ENCODE measurements at regions not wholly inside any gene's neighbourhood (a gene's known extent, or its start where the extent isn't known, plus 50 kb on each side); places are given as distances from the start of the nearest gene placed in this dataset.

GRCh38 chr7:117992635-117993376, 119.6 kb upstream of the CTTNBP2 start:
- DNase-seq = no peak
- H3K9me3 Mint-ChIP-seq (ENCODE audit: unreplicated experiment) = no peaks in the 10 kb centered on the region
- TF ChIP-seq CTCF (IDR thresholded peaks at IDR 0.05; ENCODE audit: partially characterized antibody, unreplicated experiment) = no peak
- H3K27ac Mint-ChIP-seq (ENCODE audit: unreplicated experiment) = no peak overlapping the region
- H3K27me3 Mint-ChIP-seq (ENCODE audit: unreplicated experiment) = no peaks in the 10 kb centered on the region
- no peaks in the 10 kb centered on the region for H3K4me1 Mint-ChIP-seq (ENCODE audit: low read depth, unreplicated experiment)
- H3K36me3 Mint-ChIP-seq (ENCODE audit: unreplicated experiment) = no peaks in the 10 kb centered on the region
- H3K4me3 Mint-ChIP-seq (ENCODE audit: unreplicated experiment) = no peak overlapping the region

GRCh38 chr7:117993377-117994003, 120.2 kb upstream of the CTTNBP2 start:
- DNase-seq = peak; percentile 63
- Mint-ChIP-seq H3K27me3 (ENCODE audit: unreplicated experiment) (no peaks in the 10 kb centered on the region), H3K9me3 (ENCODE audit: unreplicated experiment) (no peaks in the 10 kb centered on the region), H3K4me3 (ENCODE audit: unreplicated experiment) (no peak overlapping the region), H3K27ac (ENCODE audit: unreplicated experiment) (no peak overlapping the region), H3K36me3 (ENCODE audit: unreplicated experiment) (no peaks in the 10 kb centered on the region), H3K4me1 (ENCODE audit: low read depth, unreplicated experiment) (no peaks in the 10 kb centered on the region)
- TF ChIP-seq CTCF (IDR thresholded peaks at IDR 0.05; ENCODE audit: partially characterized antibody, unreplicated experiment) = peak; percentile 77

GRCh38 chr7:117995850-117996650, 122.8 kb upstream of the CTTNBP2 start:
- Mint-ChIP-seq H3K27ac (ENCODE audit: unreplicated experiment) (no peak overlapping the region), H3K27me3 (ENCODE audit: unreplicated experiment) (no peaks in the 10 kb centered on the region), H3K4me1 (ENCODE audit: low read depth, unreplicated experiment) (peaks cover 7% of the 10 kb centered on the region), H3K36me3 (ENCODE audit: unreplicated experiment) (no peaks in the 10 kb centered on the region), H3K4me3 (ENCODE audit: unreplicated experiment) (no peak overlapping the region), H3K9me3 (ENCODE audit: unreplicated experiment) (no peaks in the 10 kb centered on the region)
- DNase-seq = no peak
- no peak for TF ChIP-seq CTCF (IDR thresholded peaks at IDR 0.05; ENCODE audit: partially characterized antibody, unreplicated experiment)

GRCh38 chr7:117997862-117998825, 124.9 kb upstream of the CTTNBP2 start:
- H3K4me1 Mint-ChIP-seq (ENCODE audit: low read depth, unreplicated experiment) = peaks cover 7% of the 10 kb centered on the region
- no peak overlapping the region for H3K4me3 Mint-ChIP-seq (ENCODE audit: unreplicated experiment)
- H3K27ac Mint-ChIP-seq (ENCODE audit: unreplicated experiment) = no peak overlapping the region

More at GRCh38 chr7:117997862-117998825, 124.9 kb upstream of the CTTNBP2 start:
- DNase-seq = no peak
- TF ChIP-seq CTCF (IDR thresholded peaks at IDR 0.05; ENCODE audit: partially characterized antibody, unreplicated experiment) = no peak
- Mint-ChIP-seq H3K9me3 (ENCODE audit: unreplicated experiment) (no peaks in the 10 kb centered on the region), H3K27me3 (ENCODE audit: unreplicated experiment) (no peaks in the 10 kb centered on the region), H3K36me3 (ENCODE audit: unreplicated experiment) (no peaks in the 10 kb centered on the region)
